ENCODE measurements at regions not wholly inside any gene's neighbourhood (a gene's known extent, or its start where the extent isn't known, plus 50 kb on each side); places are given as distances from the start of the nearest gene placed in this dataset.

DNA sequence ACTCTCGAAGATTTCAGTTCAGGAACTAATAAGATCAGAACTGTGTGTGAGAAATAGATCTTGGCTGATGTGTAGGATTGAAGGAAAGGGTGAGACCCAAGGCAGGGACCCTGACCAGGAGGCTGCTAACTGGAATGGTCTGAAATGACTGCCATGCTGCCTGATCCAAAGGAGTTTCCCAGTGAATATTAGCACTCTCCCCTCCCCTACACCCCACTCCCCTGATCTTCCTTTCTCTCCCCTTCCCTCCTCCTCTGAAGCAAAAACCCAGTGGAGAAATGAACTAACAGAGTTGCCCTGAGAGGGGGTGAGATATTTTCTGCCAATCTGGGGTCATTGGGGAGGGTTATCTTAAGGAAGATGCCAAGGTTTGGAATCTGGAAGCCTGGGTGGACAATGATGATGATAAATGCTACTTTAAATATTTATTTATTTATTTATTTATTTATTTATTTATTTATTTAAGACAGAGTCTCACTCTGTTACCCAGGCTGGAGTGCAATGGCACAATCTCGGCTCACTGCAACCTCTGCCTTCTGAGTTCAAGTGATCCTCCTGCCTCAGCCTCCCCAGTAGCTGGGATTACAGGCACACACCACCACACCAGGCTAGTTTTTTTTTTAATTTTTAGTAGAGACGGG lies 371.0 kb upstream of the CHD6 start:
- TF ChIP-seq, protein P1, sequence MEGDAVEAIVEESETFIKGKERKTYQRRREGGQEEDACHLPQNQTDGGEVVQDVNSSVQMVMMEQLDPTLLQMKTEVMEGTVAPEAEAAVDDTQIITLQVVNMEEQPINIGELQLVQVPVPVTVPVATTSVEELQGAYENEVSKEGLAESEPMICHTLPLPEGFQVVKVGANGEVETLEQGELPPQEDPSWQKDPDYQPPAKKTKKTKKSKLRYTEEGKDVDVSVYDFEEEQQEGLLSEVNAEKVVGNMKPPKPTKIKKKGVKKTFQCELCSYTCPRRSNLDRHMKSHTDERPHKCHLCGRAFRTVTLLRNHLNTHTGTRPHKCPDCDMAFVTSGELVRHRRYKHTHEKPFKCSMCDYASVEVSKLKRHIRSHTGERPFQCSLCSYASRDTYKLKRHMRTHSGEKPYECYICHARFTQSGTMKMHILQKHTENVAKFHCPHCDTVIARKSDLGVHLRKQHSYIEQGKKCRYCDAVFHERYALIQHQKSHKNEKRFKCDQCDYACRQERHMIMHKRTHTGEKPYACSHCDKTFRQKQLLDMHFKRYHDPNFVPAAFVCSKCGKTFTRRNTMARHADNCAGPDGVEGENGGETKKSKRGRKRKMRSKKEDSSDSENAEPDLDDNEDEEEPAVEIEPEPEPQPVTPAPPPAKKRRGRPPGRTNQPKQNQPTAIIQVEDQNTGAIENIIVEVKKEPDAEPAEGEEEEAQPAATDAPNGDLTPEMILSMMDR (IDR thresholded peaks at IDR 0.05), result no peak

DNA sequence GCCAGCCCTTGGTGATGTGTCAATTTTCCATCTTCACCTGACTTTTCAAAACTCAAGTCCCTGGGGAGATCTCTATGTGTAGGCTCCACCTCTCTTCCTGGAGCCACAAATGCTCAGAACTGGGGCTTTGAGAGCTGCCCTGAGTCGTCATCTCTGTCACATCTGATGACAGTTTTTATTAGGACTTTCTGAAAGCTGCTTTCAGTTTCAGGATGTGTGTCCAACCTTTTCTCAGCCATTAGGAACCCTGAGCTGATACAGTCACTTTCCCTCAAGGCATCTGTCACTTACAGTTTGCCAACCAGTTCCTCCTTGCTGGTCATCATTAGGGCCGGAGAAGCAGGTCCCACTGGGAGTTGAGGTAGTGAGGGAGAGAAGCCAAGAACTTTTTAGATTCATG lies 365.9 kb upstream of the CHD6 start:
- Histone ChIP-seq H3K4me3 (no peak overlapping the region), H3K36me3 (no peaks in the 10 kb centered on the region), H3K9me3 (no peaks in the 10 kb centered on the region), H3K27ac (no peak overlapping the region), H3K4me1 (no peaks in the 10 kb centered on the region), H3K27me3 (no peaks in the 10 kb centered on the region)
- DNase-seq, result no peak
- TF ChIP-seq, protein P1 (IDR thresholded peaks at IDR 0.05), result no peak
- intact Hi-C loops (cut with DNase I; ENCODE audit: low total_unique reads), result no loop called here

More for the DNA sequence above, 371.0 kb upstream of the CHD6 start:
- intact Hi-C loops (cut with DNase I; ENCODE audit: low total_unique reads), result no loop called here
- Histone ChIP-seq H3K27me3 (no peaks in the 10 kb centered on the region), H3K4me1 (no peaks in the 10 kb centered on the region), H3K4me3 (no peak overlapping the region), H3K9me3 (no peaks in the 10 kb centered on the region), H3K36me3 (no peaks in the 10 kb centered on the region), H3K27ac (no peak overlapping the region)
- no peak for DNase-seq

DNA sequence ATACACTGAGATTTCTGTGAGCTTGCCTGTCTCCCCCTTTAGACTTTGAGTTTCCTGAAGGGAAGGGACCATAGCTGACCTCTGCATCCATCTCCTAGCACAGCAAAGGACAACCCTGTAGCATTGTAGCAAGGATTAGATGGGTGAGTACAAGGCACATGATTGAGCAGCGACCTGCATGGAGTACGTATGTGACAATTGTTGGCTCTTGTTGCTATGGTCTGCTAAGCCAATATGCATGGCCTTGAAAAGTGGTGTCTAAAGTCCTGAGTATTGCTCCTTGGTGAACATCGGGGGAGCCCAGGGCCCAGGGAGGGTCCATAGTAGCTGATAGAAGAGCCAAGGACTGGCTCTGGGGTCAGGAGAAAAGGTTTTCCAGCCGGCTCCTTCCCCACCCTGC lies 365.0 kb upstream of the CHD6 start:
- Histone ChIP-seq H3K36me3 (no peaks in the 10 kb centered on the region), H3K27ac (no peak overlapping the region), H3K4me3 (no peak overlapping the region), H3K9me3 (no peaks in the 10 kb centered on the region), H3K4me1 (no peaks in the 10 kb centered on the region), H3K27me3 (no peaks in the 10 kb centered on the region)
- TF ChIP-seq, protein P1 (IDR thresholded peaks at IDR 0.05), result no peak
- DNase-seq, result no peak
- intact Hi-C loops (cut with DNase I; ENCODE audit: low total_unique reads), result no loop called here

DNA sequence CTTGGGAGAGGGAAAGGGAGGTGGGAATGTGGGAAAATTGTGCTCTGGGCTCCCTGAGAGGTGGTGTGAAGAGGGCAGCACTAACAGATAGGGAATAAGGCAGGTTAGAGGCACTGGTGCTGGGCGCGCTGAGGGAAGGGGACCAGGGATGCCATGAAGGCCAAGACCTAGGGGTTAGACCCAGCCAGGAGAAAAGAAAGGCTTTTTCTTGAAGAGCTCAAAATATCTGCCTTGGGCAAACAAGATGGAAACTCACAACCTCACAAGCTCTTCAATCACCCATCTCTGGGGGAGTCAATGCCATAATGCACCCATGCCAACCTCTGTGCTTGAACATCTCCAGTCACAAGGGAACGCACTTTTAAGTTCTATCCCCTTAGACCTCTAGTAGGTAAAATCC lies 363.6 kb upstream of the CHD6 start:
- TF ChIP-seq, protein P1 (IDR thresholded peaks at IDR 0.05), result no peak
- intact Hi-C loops (cut with DNase I; ENCODE audit: low total_unique reads), result no loop called here
- no peak overlapping the region for H3K4me3 ChIP-seq
- no peaks in the 10 kb centered on the region for H3K9me3 ChIP-seq
- DNase-seq, result no peak
- H3K4me1 ChIP-seq, result no peaks in the 10 kb centered on the region
- H3K36me3 ChIP-seq, result no peaks in the 10 kb centered on the region
- no peaks in the 10 kb centered on the region for H3K27me3 ChIP-seq
- no peak overlapping the region for H3K27ac ChIP-seq

DNA sequence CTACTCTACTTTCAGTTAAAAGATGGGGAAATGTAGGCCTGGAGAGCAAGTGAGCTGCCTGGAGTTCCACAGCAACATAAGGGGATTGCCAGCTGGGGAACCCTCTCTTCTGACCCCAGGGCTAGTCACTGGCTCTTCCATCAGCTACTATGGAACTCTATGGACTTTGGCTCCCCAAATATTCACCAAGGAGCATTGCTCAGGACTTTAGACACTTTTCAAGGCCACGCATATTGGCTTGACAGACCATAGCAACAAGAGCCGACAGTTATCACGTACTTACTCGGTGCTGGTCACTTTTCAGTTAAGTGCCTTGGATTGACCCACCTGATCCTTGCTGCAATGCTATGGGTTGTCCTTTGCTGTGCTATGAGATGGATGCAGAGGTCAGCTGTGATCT lies 360.7 kb upstream of the CHD6 start:
- no peaks in the 10 kb centered on the region for H3K4me1 ChIP-seq
- intact Hi-C loops (cut with DNase I; ENCODE audit: low total_unique reads), result no loop called here
- no peak for DNase-seq
- no peak overlapping the region for H3K27ac ChIP-seq
- no peak overlapping the region for H3K4me3 ChIP-seq
- H3K9me3 ChIP-seq, result no peaks in the 10 kb centered on the region
- H3K27me3 ChIP-seq, result no peaks in the 10 kb centered on the region
- H3K36me3 ChIP-seq, result no peaks in the 10 kb centered on the region
- TF ChIP-seq, protein P1 (IDR thresholded peaks at IDR 0.05), result no peak

Data from tibial artery (tissue), 4 donors.